Kidney glomerular epithelial cell (primary cell): ENCODE measurements at regions not wholly inside any gene's neighbourhood (a gene's known extent, or its start where the extent isn't known, plus 50 kb on each side); places are given as distances from the start of the nearest gene placed in this dataset.
A peak's percentile ranks its signal among the peaks of the same experiment; 100 is the strongest.

Experiments used
- DNase-seq: peaks from one replicate; lab custom pipeline; 2025; lab: John Stamatoyannopoulos, UW

GRCh38 chr11:35077709-35078469, 61.1 kb upstream of the CD44 start:
- DNase-seq = peak; percentile 88

- DNase-seq = no peak
Observed at GRCh38 chr11:35078470-35078735, 60.6 kb upstream of the CD44 start.

DNA sequence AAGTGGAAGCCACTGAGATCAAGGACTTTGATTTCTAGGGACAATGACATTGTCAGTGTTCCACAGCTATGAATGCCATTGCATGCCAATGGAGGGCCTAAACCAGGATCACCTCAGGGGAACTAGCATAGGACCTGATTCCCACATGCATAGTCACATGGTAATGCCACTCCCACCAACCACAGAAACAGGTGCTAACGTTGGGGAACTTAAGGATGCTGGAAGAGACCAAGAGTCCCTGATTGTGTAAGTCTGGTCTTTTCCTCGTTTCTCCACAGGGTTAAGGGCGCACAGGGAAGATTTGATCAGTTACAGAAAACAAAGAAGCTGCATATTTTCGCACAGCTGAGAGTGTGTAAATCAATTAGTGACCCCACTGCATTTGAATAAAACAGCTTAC, 59.4 kb upstream of the CD44 start:
- no peak for DNase-seq

GRCh38 chr11:35082321-35083180, 56.4 kb upstream of the CD44 start:
- DNase-seq = peak; percentile 54

- DNase-seq = no peak
Observed at GRCh38 chr11:35083181-35083430, 55.9 kb upstream of the CD44 start.

- DNase-seq = no peak
Observed at GRCh38 chr11:35083431-35084238, 55.3 kb upstream of the CD44 start.

DNA sequence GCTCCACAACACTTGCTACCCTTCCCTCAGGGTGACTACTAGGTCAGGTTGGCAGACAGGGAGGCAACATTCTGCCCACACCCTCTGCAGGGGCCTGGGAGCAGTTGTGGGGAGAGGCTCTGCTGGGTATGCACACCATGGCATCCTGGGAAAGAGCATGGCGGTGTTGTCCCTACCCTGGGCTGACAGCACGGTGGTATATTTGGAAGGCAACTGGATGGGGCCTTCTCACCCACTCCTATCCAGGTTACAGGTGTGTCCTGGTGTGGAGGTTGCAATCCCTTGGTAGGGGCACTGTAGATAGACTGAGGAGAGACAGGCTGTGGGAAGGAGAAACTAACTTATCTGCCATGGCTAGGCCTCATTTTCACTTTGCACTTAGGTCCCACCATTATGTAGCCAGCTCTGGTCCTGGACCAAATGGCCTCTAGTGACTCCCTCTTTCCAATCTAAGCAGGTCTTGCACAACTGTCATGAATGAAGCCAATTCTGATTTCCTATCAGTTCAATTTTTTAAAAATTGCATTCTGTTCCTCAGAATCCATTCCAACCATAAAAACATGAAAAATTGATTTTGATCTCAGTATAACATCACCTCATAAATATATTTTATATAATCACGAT, 54.0 kb upstream of the CD44 start:
- no peak for DNase-seq

DNA sequence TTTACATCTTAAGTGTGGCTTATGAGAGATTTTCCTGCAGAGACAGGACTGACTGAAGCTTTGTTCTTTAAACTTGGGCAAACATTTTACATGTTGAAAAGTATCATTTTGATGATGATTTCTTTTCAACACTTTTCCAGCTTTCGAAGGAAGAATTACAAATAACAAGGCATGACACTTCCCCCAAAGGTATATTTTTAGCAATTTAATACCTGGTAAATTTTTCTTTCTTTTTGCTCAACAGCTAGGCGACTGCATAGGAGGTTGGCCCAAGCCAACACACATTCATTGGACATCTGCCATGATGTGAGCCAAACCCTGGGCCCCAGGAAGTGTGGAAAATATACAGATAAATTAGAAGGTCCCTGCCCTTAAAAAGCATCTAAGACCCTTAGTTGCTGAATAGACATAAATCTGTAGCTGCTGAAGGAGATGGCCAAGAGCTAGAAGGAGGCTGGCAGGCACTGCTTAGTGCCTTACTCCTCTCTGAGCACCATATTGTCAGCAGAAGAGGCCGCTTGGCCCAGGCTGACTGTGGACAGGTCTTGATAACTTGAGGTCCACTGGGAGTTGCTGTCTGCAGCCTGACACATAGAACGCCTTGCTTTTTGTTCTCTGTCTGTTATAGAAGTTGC, 53.3 kb upstream of the CD44 start:
- no peak for DNase-seq

DNA sequence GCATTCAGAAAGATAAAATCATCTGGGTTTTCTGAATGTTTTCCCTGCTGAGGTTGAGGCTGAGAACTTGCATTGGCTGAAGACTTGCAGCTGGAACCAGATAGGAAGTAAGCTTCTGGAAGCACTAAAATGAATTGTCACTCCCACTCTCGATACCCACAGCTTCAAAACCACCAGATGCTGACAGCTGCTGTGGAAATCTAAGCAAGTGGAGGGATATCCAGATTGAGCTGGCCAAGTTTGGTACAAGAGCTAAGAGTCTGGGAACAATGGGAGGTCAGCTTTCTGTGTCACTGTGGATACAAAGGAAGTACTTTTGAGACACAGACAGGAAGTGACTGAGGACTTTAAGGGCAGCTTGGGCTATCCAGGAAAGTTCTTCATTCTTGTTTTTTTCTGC, 51.3 kb upstream of the CD44 start:
- DNase-seq = no peak

DNA sequence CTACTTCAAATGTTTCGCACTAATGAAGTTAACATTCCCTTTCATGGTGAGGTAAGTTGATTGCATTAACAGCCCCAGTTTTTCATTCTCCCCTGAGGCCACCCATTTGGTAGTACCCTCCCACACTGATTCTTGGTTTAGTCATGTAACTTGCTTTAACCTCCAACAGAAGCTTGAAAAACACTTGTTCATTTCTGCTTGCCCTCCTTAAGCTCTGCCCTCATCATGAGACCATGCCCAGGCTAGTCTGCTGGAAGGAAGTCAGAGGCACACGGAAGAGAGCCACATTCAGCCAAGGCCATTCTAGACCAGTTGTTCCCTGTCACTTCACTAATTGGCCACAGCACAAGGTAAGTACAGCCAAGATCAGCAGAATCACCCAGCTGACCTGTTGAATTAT, 50.7 kb upstream of the CD44 start:
- no peak for DNase-seq

- DNase-seq = no peak
Observed at GRCh38 chr11:35088676-35089075, 50.3 kb upstream of the CD44 start.
